ENCODE measurements at regions not wholly inside any gene's neighbourhood (a gene's known extent, or its start where the extent isn't known, plus 50 kb on each side); places are given as distances from the start of the nearest gene placed in this dataset.
"Not testable (repeated sequence)": the region's sequence is repeated elsewhere in the genome, so short reads cannot be mapped to it uniquely, and the experiment has no call there.

DNA sequence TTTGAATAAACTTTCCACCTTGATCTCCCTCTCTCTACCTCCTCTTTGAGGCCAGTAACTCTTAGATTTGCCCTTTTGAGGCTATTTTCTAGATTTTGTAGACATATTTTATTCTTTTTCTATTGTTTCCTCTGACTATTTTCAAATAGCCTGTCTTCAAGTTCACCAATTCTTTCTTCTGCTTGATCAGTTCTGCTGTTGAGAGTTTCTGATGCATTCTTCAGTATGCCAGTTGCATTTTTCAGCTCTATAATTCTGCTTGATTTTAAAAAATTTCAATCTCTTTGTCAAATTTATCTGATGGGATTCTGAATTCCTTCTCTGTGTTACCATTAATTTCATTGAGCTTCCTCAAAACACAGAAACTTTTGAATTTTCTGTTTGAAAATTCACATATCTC is 257.5 kb downstream of the HAPSTR1 start:
- DNase-seq = no peak

DNA sequence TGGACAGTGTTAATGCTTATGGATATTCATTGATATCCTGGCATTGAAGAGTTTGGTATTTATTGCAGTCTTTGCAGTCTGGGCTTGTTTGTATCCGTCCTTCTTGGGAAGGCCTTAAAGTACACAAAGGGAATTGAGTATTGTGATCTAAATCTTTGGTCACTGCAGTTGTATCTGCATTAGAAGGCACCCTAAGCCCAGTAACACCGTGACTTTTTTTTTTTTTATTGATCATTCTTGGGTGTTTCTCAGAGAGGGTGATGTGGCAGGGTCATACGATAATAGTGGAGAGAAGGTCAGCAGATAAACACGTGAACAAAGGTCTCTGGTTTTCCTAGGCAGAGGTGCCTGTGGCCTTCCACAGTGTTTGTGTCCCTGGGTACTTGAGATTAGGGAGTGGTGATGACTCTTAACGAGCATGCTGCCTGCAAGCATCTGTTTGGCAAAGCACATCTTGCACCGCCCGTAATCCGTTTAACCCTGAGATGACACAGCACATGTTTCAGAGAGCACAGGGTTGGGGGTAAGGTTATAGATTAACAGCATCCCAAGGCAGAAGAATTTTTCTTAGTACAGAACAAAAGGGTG is 258.0 kb downstream of the HAPSTR1 start:
- DNase-seq = not testable (repeated sequence)

DNA sequence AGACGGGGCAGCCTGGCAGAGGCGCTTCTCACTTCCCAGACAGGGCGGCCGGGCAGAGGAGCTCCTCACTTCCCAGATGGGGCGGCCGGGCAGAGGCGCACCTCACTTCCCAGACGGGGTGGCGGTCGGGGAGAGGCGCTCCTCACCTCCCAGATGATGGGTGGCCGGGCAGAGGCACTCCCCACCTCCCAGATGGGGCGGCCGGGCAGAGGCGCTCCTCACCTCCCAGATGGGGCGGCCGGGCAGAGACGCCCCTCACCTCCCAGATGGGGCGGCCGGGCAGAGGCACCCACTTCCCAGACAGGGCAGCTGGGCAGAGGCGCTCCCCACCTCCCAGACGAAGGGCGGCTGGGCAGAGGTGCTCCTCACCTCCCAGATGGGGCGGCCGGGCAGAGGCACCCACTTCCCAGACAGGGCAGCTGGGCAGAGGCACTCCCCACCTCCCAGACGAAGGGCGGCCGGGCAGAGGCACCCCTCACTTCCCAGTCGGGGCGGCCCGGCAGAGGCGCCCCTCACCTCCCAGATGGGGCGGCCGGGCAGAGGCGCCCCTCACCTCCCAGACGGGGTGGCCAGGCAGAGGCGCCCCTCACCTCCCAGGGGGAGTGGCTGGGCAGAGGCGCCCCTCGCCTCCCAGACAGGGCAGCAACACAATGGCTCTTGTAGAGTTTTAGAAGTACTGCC is 258.8 kb downstream of the HAPSTR1 start:
- DNase-seq = not testable (repeated sequence)

DNA sequence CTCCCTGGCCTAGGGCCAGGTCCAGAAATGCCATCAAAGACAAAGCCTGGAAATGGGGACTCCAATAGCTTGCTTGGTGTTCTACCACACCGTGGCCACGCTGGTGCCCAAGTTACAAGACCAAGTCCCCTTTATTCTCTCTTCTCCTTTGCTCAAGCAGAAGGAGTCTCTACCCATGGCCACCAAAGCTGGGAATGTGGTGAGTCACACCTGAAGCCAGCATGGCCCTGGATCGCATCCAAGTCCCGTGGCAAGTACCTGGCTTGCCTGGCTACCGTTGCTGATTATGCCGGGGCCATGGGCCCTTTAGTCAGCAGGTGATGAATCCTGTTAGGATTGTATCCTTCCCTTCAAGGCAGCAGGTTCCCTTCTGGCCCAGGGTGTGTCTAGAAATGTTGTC is 260.0 kb downstream of the HAPSTR1 start:
- no peak for DNase-seq

DNA sequence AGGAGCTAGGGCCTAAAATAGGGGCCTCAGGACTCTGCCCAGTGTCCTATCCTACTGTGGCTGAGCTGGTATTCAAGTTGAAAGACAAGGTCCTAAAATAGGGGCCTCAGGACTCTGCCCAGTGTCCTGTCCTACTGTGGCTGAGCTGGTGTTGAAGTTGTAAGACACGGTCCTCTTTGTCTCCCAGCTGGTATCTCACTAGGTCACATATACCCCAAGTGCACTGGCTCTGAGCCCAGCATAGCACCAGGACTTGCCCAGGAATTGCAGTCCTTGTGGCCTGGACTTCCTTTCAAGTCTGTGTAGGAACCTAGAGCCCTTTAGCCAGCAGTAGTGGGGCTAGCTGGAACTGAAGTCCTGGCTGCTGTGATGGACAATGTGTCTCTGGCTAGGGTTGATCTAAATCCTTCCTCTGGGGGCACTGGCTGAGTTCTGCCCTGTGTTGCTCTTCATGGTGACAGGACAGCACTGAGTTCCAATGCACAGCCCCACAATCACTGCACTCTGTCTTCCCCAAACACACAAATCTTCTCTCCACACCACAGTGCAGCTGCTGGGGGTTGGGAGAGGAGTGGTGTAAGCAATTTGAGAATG is 260.5 kb downstream of the HAPSTR1 start:
- DNase-seq = no peak

DNA sequence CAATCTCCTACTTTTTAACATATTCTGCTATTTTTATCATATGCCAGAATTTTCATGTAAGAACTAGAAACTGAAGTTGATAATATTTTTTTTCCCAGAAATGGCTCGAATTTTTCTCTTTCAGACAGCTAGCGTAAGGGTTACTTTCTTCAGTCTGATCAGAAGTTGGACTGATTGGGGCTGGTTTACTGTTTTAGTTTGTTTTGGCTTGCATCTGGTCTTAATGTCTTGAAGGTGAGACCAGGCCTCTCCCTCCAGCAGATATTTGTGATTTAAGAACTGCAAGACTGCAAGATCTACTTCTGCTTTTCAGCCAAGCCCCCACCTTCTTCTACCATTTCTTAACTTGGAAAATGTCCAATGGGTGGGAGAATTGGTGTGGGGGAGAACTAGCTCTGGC is 266.4 kb downstream of the HAPSTR1 start:
- DNase-seq = no peak

DNA sequence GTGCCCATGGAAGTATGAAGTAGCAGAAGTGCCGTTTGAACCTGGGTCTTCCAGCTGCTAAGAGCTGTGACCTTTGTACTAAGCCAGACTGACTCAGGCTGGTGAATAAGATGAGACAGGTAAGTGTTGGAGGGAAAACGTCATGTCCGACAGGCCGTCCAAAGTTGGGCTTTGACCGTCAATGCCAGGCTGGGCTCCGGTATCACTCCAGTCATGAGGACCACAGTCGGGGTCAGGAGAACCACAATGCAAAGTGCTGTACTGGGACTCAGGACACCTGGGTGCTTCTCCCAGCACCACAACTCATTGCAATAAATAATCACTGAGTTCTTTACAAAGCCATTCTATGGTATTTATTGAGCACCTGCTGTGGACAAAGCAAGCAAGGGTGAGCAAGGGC is 268.6 kb downstream of the HAPSTR1 start:
- no peak for DNase-seq

DNA sequence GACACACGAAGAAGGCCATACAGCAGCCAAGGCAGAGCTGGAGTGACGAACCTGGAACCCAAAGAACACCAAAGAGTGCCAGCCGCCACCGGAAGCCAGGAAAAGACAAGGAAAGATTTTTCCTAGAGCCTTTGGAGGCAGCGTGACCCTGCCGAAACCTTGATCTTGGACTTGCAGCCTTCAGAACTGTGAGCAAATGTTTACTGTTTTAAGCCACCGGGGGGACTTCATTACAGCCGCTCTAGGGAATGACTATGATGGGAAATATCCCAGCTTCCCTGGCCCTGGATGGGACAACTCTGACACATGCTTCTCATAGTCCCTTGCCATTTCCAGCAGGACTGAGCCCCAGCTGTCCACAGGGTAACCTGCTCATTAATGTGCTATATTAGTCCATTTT is 270.6 kb downstream of the HAPSTR1 start:
- DNase-seq = no peak

DNA sequence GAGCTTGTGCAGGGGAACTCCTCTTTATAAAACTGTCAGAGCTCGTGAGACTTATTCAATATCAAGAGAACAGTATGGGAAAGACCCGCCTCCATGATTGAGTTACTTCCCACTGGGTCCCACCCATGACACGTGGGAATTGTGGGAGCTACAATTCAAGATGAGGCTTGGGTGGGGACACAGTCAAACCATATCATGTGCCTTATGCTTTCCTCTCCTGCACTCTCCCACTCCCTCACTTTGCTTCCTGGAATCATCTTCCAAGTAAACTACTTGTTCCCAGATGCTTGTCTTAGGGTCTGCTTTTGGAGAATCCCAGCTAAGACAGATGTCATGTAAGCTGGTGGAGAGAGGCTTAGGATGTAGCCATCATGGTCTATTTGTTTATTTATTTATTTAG is 271.2 kb downstream of the HAPSTR1 start:
- DNase-seq = no peak

DNA sequence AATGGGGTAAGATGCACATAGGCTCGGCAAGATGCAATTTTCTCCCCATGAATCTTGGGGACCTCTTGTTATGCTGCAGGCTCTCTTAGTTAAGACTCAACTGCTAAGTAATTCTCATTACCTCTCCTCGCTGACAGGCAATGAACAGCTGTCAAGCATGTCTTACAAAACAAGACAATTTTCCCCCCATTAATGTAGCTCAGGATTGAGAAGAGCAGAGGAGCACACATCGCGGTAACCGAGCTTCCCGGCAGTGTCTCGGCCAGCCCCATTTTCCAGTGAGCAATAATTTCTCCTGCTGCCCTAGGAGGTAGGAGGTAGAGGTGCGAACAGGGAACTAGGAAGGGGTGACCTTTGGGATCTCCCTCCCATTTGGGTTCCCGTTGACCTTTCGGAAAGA is 272.1 kb downstream of the HAPSTR1 start:
- DNase-seq = no peak

DNA sequence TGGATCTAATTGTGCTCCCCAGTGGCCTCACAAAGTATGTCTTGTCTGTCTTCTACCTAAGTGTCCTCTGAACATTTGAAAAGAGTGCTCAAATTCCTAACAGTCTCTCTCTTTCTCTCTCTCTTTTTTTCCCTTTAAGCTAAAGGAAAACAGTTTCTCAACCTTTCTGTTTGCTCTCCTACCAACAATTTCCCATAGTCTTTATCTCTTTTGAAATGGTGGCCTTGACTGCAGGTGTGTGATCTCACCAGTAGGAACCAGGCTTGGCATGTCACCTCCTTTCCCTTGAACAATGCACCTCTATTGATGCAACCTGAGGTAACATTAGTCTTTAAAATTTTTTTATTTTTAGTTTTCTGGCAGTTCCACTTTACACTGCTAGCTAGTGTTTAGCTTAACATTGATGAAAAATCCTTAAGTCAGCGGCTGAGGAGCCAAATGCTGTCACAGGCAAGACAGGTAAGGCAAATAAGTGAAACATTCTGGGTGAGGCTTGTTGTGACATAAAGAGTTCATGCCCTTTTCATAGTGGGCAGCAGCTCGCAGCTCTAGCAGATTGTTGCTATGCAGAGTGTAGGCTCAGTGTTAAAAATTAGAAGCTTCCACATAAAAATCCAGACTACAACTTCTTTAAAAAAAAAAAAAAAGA is 273.4 kb downstream of the HAPSTR1 start:
- DNase-seq = no peak

DNA sequence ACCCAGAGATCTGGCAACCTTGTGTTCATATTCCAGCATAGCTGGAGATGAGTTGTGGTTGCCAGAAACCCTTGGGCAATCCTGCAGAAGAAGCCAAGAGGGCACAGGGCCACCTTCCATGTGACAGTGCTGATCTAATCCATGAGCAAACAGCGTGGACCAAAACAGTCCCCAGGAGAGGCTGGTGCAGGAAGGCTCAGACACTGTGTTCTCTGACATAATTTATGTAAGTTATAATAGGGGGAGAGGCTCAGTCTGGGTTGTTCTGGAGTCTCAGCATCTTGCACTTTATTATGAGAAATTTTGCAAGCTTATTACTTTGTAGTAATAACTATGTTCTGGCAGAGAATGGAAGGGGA is 273.9 kb downstream of the HAPSTR1 start:
- DNase-seq = no peak

DNA sequence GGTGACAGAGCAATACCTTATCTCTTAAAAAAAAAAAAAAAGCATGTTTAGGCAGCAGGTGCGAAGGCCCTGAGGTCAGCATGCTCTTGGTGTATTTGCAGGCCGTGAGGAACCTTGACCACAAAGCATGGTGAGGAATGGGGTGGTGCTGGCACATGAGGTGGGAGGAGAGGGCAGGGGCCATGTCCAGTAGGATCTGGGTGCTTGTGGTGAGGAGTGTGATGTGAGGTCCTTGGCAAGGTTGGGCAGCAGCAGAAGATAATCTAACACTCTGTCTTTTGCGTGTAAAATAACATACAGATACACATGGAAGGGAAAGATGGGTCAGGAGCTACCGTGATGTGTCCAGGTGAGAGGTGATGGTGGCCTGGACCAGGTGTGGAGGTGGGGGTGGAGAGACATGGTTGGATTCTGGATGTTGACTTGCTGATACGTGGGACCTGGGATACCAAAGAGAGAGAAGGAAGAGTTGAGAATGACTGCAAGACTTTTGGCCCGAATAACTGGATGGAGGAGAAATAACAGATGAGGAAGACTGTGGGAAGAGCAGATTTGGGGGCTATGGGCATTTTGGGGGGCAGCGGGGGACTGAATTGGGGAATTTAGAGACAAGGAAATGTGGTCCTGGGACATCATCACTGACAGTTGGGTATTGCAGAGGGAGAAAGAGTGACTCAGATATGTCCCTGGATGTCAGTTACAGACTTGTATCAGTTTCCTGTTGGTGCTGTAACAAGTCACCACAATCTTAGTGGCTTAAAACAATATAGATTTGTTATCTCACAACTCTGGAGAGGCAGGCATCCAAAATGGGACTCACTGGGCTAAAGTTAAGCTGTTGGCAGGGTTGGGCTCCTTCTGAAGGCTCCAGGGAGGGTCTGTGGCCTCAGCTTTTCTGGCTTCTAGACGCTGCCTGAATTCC is 274.9 kb downstream of the HAPSTR1 start:
- DNase-seq = no peak

DNA sequence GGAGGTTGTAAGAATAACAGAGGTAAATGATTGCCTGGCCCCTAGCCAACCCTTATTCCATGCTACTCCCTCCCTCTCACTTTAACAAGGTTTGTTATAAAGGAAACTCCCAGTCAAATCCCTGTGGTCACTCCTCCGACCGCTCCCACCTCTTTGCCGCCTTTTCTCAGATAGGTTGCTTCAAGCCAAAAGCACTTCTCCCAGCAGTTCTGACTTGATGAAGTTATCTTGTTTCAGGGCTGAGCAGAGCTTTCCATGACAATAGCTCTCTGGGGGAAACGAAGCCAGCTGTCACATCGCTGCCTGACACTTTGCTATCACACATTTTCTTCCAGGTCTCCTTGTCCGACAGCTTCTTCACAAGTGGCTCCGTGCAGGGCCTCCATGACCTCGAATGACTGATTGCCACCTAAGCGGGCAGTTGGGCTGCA is 278.6 kb downstream of the HAPSTR1 start:
- no peak for DNase-seq

DNA sequence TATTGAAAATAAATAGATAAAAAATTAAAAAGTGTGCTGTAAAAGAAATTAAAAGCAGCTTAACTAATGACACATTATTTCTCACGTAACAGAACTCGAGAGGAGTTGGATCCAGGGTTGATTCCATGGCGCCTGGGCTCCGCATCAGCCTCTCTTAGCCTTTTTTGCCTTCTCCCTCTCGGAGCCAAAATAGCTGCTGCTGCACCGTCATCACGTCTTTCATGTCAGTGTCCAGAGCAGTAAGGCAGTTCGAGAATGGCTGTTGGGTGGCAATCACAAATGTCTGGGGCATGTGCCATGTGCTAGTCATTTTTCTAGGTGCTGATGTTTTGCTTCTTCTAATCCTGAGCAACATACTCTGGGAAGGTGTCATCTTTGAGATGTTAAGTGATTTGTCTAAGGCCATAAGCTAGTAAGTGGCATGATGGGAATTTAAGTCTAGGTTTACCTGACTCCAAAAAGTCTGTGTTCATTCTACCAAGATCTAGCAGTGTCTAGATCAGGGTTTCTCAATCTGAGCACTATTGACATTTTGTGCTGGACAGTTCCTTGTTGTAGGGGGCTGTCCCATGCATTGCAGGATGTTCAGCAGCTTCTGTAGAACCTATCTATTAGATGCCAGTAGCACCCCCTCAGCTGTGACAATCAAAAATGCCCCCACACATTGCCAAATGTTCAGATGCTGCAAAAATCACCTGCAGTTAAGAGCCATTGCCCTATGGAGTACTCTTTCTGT is 280.4 kb downstream of the HAPSTR1 start:
- no peak for DNase-seq

DNA sequence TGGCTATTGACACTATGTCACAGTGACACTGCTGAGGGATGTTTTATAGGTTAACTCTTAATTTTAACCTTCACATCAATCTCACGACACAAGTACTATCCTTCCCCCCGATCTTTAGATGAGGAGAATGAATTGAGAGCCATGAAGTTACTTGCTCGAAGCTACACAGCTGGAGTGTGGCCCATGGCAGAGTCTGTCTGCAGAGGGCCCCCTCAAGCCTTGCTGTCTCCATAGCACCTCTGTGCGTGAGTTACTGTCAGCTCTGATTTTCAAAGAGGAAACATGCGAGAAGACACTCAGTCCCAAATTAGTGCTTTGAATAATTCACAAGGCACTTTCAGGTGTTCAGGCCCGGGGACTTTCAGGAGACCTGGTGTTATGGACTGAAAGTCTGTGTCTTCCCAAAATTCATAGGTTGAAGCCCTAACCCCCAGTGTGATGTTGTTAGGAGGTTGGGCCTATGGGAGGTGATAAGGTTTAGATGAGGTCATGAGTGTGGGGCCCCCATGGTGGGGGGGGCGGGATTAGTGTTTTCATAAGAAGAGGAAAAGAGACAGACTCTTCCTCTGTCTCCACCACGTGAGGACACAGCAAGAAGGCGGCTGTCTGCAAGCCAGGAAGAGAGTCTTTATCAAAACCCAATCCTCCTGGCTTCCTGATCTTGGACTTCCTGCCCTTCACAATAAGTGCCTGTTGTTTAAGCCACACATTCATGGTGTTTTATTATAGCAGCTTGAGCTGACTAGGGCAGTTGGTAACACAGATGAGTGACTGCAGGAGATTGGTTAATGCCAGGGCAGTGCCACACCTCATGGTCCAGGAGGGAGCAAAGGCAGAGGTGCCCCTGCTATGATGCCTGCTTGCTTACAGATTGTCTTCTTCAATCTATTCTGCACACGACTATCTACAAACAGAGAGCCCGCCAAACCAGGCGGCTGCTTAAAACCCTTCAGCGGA is 281.8 kb downstream of the HAPSTR1 start:
- DNase-seq = no peak

DNA sequence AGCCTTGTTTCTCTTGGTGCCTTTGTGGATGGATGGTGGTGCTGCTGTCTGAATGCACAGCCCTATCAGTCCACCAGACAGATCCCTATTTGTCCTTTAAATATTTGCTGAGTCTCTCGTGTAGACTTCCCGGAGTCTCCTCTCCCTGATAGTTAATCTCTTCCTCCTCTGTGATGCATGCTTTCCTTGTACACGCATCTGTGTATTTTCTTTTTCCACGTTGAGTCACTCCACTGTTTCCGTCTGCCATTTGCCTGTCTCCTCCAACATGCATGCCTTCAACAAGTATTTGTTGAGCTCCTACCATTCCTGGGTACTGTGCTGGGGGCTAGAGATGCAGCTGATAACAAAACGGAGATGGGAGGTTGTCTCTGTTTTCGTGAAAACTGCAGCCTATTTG is 282.6 kb downstream of the HAPSTR1 start:
- DNase-seq = no peak

DNA sequence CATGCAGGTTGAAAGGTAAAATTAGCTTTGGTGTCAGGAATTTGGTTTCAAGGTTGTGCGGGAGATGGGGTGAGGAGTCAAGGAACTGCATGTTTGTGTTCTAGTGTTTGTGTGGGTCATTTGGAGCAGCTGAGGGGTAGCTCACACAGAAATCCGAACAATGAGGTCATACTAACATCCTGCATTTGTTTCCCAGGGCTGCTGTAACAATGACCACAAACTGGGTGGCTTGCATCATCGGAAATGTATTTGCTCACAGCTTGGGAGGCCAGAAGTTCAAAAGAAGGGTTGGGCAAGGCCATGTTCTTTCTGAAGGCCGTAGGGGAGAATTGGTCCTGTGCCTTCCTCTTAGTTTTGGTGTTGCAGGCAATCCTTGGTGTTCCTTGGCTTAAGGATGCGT is 287.4 kb downstream of the HAPSTR1 start:
- DNase-seq = no peak

DNA sequence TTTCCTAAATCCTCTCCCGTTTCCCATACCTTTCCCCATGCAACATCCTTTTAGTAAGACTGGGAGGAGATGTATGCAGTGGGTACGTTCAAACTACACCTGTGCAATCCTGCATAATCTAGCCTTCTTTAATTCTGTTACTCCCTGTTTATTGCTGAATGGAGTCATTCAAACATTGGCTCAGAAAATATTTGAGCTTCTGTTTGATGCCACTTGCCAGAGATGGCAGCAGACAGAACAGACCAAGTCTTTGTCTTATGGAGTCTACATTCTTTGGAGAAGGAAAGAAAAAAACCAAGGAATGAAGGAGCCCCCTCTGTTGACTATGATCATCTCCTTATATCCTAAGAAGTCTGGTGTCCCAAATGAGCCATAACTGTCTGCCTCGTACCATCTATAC is 288.8 kb downstream of the HAPSTR1 start:
- DNase-seq = no peak

DNA sequence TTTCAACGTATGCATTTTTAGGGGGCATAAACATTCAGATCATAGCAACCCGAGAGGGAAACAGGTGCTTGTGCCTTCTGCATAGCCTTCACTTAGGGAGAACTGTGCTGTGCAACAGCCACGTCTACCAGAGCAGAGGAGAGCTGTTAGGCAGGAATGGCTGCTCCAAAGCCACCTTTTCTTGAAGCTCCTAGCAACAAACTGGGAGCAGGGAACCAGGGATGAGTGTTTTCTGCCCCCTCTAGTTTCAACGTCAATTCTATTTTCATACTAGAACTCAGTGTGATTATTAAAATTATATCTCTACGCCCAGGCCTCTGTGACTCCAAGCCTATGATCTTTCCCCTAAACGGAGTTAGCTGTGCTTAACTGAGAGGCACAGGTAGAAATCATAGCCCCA is 290.0 kb downstream of the HAPSTR1 start:
- no peak for DNase-seq

DNA sequence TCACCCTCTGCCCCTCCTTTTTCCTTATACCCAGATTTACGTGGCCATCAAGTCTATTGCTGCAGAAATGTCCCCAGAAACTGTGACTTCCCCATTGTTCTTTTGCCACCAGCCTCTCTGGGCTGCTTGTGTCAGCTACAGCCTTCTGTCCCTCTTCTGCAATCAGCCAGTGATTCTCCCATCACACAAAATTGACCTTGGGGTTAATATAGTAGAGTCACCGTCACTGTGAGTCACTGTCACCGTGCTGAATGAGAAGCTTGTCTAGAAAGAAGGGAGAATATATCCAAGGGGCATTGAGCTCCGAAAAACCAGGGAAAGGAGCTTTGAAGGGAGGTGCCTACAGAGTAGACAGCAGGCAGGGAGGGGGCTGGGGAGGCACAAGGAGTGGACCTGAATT is 290.5 kb downstream of the HAPSTR1 start:
- DNase-seq = no peak

Measured in NCI-H1436 (cell line).